ENCODE measurements at regions not wholly inside any gene's neighbourhood (a gene's known extent, or its start where the extent isn't known, plus 50 kb on each side); places are given as distances from the start of the nearest gene placed in this dataset.

DNA sequence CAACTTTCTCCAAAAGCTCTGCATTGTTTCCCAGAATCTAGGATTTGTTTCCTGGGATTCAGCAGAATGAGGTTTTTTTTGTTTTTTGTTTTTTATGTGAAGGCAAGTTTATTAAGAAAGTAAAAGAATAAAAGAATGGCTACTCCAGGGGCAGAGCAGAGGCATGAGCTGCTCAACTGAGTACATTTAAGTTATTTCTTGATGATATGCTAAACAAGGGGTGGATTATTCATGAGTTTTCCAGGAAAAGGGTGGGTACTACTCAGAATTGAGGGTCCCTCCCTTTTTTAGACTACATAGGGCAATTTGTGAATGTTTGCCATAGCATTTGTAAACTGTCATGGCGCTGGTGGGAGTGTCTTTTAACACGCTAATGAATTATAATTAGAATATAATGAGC lies 292.5 kb upstream of the SGK1 start:
- H3K27ac ChIP-seq (ENCODE audit: low read depth, low read length) = no peak overlapping the region
- H2BK120ac ChIP-seq (ENCODE audit: insufficient read depth, low read length, poor library complexity) = no peak overlapping the region
- H2AK5ac ChIP-seq (ENCODE audit: low read length) = no peak overlapping the region
- H3K4me3 ChIP-seq (ENCODE audit: low read depth, low read length) = no peak overlapping the region
- H3K9ac ChIP-seq (ENCODE audit: low read length) = no peak overlapping the region
- WGBS (ENCODE audit: extremely low coverage, insufficient coverage, insufficient read length) = no CpG with 5 or more reads among the region's 2 CpGs
- H4K8ac ChIP-seq (ENCODE audit: low read depth, low read length) = no peak overlapping the region
- DNase-seq = no peak
- H2BK12ac ChIP-seq (ENCODE audit: low read length) = no peak overlapping the region
- H3K4me1 ChIP-seq (ENCODE audit: control insufficient read depth in 1 of 2, insufficient read depth in 2 of 2, low read length in 2 of 2) = no peaks in the 10 kb centered on the region
- no peaks in the 10 kb centered on the region for H3K27me3 ChIP-seq (ENCODE audit: insufficient read depth, low read length)
- H2AFZ ChIP-seq (ENCODE audit: insufficient read depth, low read length, poor library complexity) = no peak overlapping the region
- H3K9me3 ChIP-seq (ENCODE audit: insufficient read depth, low read depth, low read length) = no peaks in the 10 kb centered on the region
- no peak overlapping the region for H3K14ac ChIP-seq (ENCODE audit: low read length)
- H4K91ac ChIP-seq (ENCODE audit: low read depth, low read length) = no peak overlapping the region
- H2BK5ac ChIP-seq (ENCODE audit: low read depth, low read length, poor library complexity) = no peak overlapping the region
- no peak overlapping the region for H3K4me2 ChIP-seq (ENCODE audit: low read length)
- H4K12ac ChIP-seq (ENCODE audit: low read depth, low read length) = no peak overlapping the region
- H3K18ac ChIP-seq (ENCODE audit: low read length) = no peak overlapping the region
- no peaks in the 10 kb centered on the region for H3K36me3 ChIP-seq (ENCODE audit: control insufficient read depth in 1 of 2, insufficient read depth in 2 of 2, low read length in 2 of 2)
- no peak overlapping the region for H3K4ac ChIP-seq (ENCODE audit: low read depth, low read length)
- H3K79me2 ChIP-seq (ENCODE audit: control insufficient read depth, insufficient read depth, low read length, poor library complexity) = no peaks in the 10 kb centered on the region
- H3K79me1 ChIP-seq (ENCODE audit: low read length) = no peaks in the 10 kb centered on the region
- no peak overlapping the region for H3K23ac ChIP-seq (ENCODE audit: low read length)

DNA sequence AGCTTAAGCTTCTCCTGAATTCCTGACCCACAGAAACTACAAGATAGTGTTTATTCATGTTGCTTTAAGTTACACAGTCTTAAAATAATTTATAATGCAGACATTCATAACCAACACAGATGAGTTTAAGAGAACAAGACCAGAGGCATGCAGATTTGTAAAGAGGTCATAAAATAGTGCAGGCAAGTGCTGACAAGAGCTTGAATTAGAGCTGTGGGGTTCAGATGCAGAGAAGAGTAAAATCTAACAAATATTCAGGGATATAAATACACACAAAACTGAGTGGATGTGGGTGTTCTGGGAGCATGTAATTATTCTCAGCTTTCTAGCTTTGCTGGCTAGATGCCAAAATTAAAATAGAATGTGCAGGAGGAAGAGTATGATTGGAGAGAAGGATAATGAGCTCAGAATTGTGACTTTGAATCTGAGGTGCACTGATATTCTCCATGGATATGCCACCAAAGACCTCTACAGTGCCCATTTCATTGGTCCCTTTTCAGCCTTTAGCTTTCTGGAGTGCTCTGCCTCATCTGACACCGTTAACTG lies 291.9 kb upstream of the SGK1 start:
- no peak overlapping the region for H3K23ac ChIP-seq (ENCODE audit: low read length)
- no peak overlapping the region for H2BK120ac ChIP-seq (ENCODE audit: insufficient read depth, low read length, poor library complexity)
- no peak for DNase-seq
- H3K14ac ChIP-seq (ENCODE audit: low read length) = no peak overlapping the region
- no peak overlapping the region for H3K18ac ChIP-seq (ENCODE audit: low read length)
- H2BK12ac ChIP-seq (ENCODE audit: low read length) = no peak overlapping the region
- no peak overlapping the region for H2AK5ac ChIP-seq (ENCODE audit: low read length)
- no peaks in the 10 kb centered on the region for H3K36me3 ChIP-seq (ENCODE audit: control insufficient read depth in 1 of 2, insufficient read depth in 2 of 2, low read length in 2 of 2)
- peaks cover 3% of the 10 kb centered on the region for H3K9me3 ChIP-seq (ENCODE audit: insufficient read depth, low read depth, low read length)
- H3K27me3 ChIP-seq (ENCODE audit: insufficient read depth, low read length) = no peaks in the 10 kb centered on the region
- WGBS (ENCODE audit: extremely low coverage, insufficient coverage, insufficient read length) = no CpG with 5 or more reads among the region's 1 CpG
- H2AFZ ChIP-seq (ENCODE audit: insufficient read depth, low read length, poor library complexity) = no peak overlapping the region
- H3K4me3 ChIP-seq (ENCODE audit: low read depth, low read length) = no peak overlapping the region
- no peak overlapping the region for H3K4me2 ChIP-seq (ENCODE audit: low read length)
- no peak overlapping the region for H3K27ac ChIP-seq (ENCODE audit: low read depth, low read length)
- no peak overlapping the region for H3K9ac ChIP-seq (ENCODE audit: low read length)
- no peak overlapping the region for H4K91ac ChIP-seq (ENCODE audit: low read depth, low read length)
- no peaks in the 10 kb centered on the region for H3K4me1 ChIP-seq (ENCODE audit: control insufficient read depth in 1 of 2, insufficient read depth in 2 of 2, low read length in 2 of 2)
- no peaks in the 10 kb centered on the region for H3K79me1 ChIP-seq (ENCODE audit: low read length)
- H3K79me2 ChIP-seq (ENCODE audit: control insufficient read depth, insufficient read depth, low read length, poor library complexity) = no peaks in the 10 kb centered on the region
- H2BK5ac ChIP-seq (ENCODE audit: low read depth, low read length, poor library complexity) = no peak overlapping the region
- no peak overlapping the region for H3K4ac ChIP-seq (ENCODE audit: low read depth, low read length)
- no peak overlapping the region for H4K12ac ChIP-seq (ENCODE audit: low read depth, low read length)
- no peak overlapping the region for H4K8ac ChIP-seq (ENCODE audit: low read depth, low read length)

DNA sequence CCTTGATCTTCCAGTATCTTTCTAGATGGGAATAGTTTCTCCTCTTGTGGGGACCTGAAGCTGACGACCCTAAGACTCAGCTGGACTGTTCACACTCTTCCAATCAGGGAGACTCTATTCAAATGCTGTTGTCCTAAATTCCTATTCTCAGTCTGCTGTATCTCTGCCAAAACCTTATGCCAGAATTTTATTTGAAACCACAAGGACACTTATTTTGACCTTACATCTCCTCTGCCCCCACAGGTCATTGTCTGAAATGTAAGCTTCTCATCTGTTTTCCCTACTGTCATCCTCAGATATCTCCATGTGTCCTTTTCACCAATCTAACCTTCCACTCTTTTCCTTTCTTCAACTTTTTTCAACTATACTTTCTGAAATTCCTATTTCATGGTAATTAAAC lies 289.5 kb upstream of the SGK1 start:
- H3K4me2 ChIP-seq (ENCODE audit: low read length) = no peak overlapping the region
- no peak overlapping the region for H3K18ac ChIP-seq (ENCODE audit: low read length)
- no peak overlapping the region for H4K8ac ChIP-seq (ENCODE audit: low read depth, low read length)
- H2AK5ac ChIP-seq (ENCODE audit: low read length) = no peak overlapping the region
- no peaks in the 10 kb centered on the region for H3K4me1 ChIP-seq (ENCODE audit: control insufficient read depth in 1 of 2, insufficient read depth in 2 of 2, low read length in 2 of 2)
- no peak overlapping the region for H4K91ac ChIP-seq (ENCODE audit: low read depth, low read length)
- no peak overlapping the region for H3K9ac ChIP-seq (ENCODE audit: low read length)
- no peaks in the 10 kb centered on the region for H3K27me3 ChIP-seq (ENCODE audit: insufficient read depth, low read length)
- H3K23ac ChIP-seq (ENCODE audit: low read length) = no peak overlapping the region
- peaks cover 7% of the 10 kb centered on the region for H3K9me3 ChIP-seq (ENCODE audit: insufficient read depth, low read depth, low read length)
- H4K12ac ChIP-seq (ENCODE audit: low read depth, low read length) = no peak overlapping the region
- WGBS (ENCODE audit: extremely low coverage, insufficient coverage, insufficient read length) = no CpG with 5 or more reads among the region's 1 CpG
- no peaks in the 10 kb centered on the region for H3K79me2 ChIP-seq (ENCODE audit: control insufficient read depth, insufficient read depth, low read length, poor library complexity)
- H2BK5ac ChIP-seq (ENCODE audit: low read depth, low read length, poor library complexity) = no peak overlapping the region
- no peak overlapping the region for H3K4ac ChIP-seq (ENCODE audit: low read depth, low read length)
- no peaks in the 10 kb centered on the region for H3K36me3 ChIP-seq (ENCODE audit: control insufficient read depth in 1 of 2, insufficient read depth in 2 of 2, low read length in 2 of 2)
- no peak for DNase-seq
- H3K27ac ChIP-seq (ENCODE audit: low read depth, low read length) = no peak overlapping the region
- H3K14ac ChIP-seq (ENCODE audit: low read length) = no peak overlapping the region
- H2BK120ac ChIP-seq (ENCODE audit: insufficient read depth, low read length, poor library complexity) = no peak overlapping the region
- no peak overlapping the region for H2AFZ ChIP-seq (ENCODE audit: insufficient read depth, low read length, poor library complexity)
- no peaks in the 10 kb centered on the region for H3K79me1 ChIP-seq (ENCODE audit: low read length)
- H3K4me3 ChIP-seq (ENCODE audit: low read depth, low read length) = no peak overlapping the region
- H2BK12ac ChIP-seq (ENCODE audit: low read length) = no peak overlapping the region

DNA sequence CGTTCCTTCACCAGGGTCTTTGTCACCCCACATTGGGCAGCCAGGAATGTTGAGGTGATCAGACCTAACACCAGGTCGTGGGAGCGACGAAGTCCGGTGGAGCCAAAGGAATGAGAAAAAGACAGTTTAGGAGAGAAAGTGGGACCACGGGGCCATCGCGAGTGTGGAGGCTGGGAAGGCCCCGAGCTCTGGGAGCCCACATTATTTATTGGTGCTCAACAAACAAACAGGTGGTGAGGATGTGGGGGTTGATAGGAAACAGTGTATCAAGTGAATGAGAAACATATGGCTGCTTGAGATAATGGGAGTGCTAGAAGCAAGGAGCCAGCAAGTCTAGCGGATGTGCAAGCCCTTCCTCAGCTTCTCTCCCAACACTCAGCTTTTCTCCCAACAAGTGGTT lies 287.1 kb upstream of the SGK1 start:
- Histone ChIP-seq H3K79me1 (ENCODE audit: low read length) (no peaks in the 10 kb centered on the region), H4K12ac (ENCODE audit: low read depth, low read length) (no peak overlapping the region), H2AFZ (ENCODE audit: insufficient read depth, low read length, poor library complexity) (no peak overlapping the region), H3K4me3 (ENCODE audit: low read depth, low read length) (no peak overlapping the region), H3K4me1 (ENCODE audit: control insufficient read depth in 1 of 2, insufficient read depth in 2 of 2, low read length in 2 of 2) (no peaks in the 10 kb centered on the region), H4K8ac (ENCODE audit: low read depth, low read length) (no peak overlapping the region), H3K9me3 (ENCODE audit: insufficient read depth, low read depth, low read length) (peaks cover 7% of the 10 kb centered on the region), H3K4ac (ENCODE audit: low read depth, low read length) (no peak overlapping the region), H3K14ac (ENCODE audit: low read length) (no peak overlapping the region), H3K27ac (ENCODE audit: low read depth, low read length) (no peak overlapping the region), H3K36me3 (ENCODE audit: control insufficient read depth in 1 of 2, insufficient read depth in 2 of 2, low read length in 2 of 2) (no peaks in the 10 kb centered on the region), H2AK5ac (ENCODE audit: low read length) (no peak overlapping the region), H2BK120ac (ENCODE audit: insufficient read depth, low read length, poor library complexity) (no peak overlapping the region), H2BK12ac (ENCODE audit: low read length) (no peak overlapping the region), H3K27me3 (ENCODE audit: insufficient read depth, low read length) (no peaks in the 10 kb centered on the region), H4K91ac (ENCODE audit: low read depth, low read length) (no peak overlapping the region), H2BK5ac (ENCODE audit: low read depth, low read length, poor library complexity) (no peak overlapping the region), H3K79me2 (ENCODE audit: control insufficient read depth, insufficient read depth, low read length, poor library complexity) (no peaks in the 10 kb centered on the region), H3K18ac (ENCODE audit: low read length) (no peak overlapping the region), H3K9ac (ENCODE audit: low read length) (no peak overlapping the region), H3K23ac (ENCODE audit: low read length) (no peak overlapping the region), H3K4me2 (ENCODE audit: low read length) (no peak overlapping the region)
- DNase-seq = no peak
- no CpG with 5 or more reads among the region's 10 CpGs for WGBS (ENCODE audit: extremely low coverage, insufficient coverage, insufficient read length)
